CD8-positive, alpha-beta memory T cell (primary cell): ENCODE measurements at regions not wholly inside any gene's neighbourhood (a gene's known extent, or its start where the extent isn't known, plus 50 kb on each side); places are given as distances from the start of the nearest gene placed in this dataset.
"Not testable (repeated sequence)": the region's sequence is repeated elsewhere in the genome, so short reads cannot be mapped to it uniquely, and the experiment has no call there.

Experiments used
- CTCF ChIA-PET: fragments of 350-600 bp; sonication (Branson Sonifier 250); formaldehyde crosslinking; loops from one replicate; lab custom pipeline; 2021; ENCODE audit warnings: antibody characterized with exemption; lab: Charles Lee
- POLR2A ChIA-PET: fragments of 350-600 bp; sonication (Branson Sonifier 250); formaldehyde crosslinking; loops from one replicate; lab custom pipeline; 2021; ENCODE audit warnings: antibody characterized with exemption; lab: Charles Lee
- DNase-seq, 5 donors: peaks; one replicate each; pipeline versions ENCODE4 v3.0.0 to v3.0.0-alpha.2; 2020 to 2022; ENCODE audit warnings: mixed read lengths in 1 of 5
- H3K27ac ChIP-seq: one replicate; pipeline ENCODE4 v1.7.0; 2013; ENCODE audit warnings: low read depth, mild to moderate bottlenecking, low read length, moderate library complexity
- H3K27me3 ChIP-seq: 2 replicates; pipeline ENCODE4 v1.7.0; 2013; ENCODE audit warnings: low read length, mild to moderate bottlenecking; ENCODE audit not compliant: insufficient read depth, poor library complexity, severe bottlenecking
- H3K36me3 ChIP-seq: 2 replicates; pipeline ENCODE4 v1.7.0; 2013; ENCODE audit warnings: mild to moderate bottlenecking, low read length, moderate library complexity; ENCODE audit not compliant: insufficient read depth
- H3K4me1 ChIP-seq: 2 replicates; pipeline ENCODE4 v1.7.0; 2013; ENCODE audit warnings: mild to moderate bottlenecking, low read length, moderate library complexity; ENCODE audit not compliant: insufficient read depth
- H3K4me3 ChIP-seq: 2 replicates; pipeline ENCODE4 v1.7.0; 2013; ENCODE audit warnings: mild to moderate bottlenecking, low read length
- H3K9me3 ChIP-seq: 2 replicates; pipeline ENCODE4 v1.7.0; 2013; ENCODE audit warnings: mild to moderate bottlenecking, low read length
- H3K27ac Mint-ChIP-seq, 8 donors: one replicate each; pipeline ENCODE4 v1.8.0; 2020 to 2021; ENCODE audit warnings: mixed read lengths in 8 of 8, mild to moderate bottlenecking in 6 of 8, inconsistent platforms in 3 of 8, moderate library complexity in 3 of 8
- H3K27me3 Mint-ChIP-seq, 2 donors: one replicate each; pipeline ENCODE4 v1.8.0; 2020 to 2021; ENCODE audit warnings: mixed read lengths in 2 of 2, mild to moderate bottlenecking in 1 of 2, moderate library complexity in 1 of 2
- H3K36me3 Mint-ChIP-seq, 3 donors: one replicate each; pipeline ENCODE4 v1.8.0; 2020 to 2021; ENCODE audit warnings: mixed read lengths in 3 of 3, inconsistent platforms in 1 of 3, mild to moderate bottlenecking in 1 of 3
- H3K4me1 Mint-ChIP-seq, 3 donors: one replicate each; pipeline ENCODE4 v1.8.0; 2020 to 2021; ENCODE audit warnings: mixed read lengths in 3 of 3, inconsistent platforms in 1 of 3, mild to moderate bottlenecking in 1 of 3
- H3K4me3 Mint-ChIP-seq, 7 donors: one replicate each; pipeline ENCODE4 v1.8.0; 2020 to 2021; ENCODE audit warnings: mixed read lengths in 7 of 7, mild to moderate bottlenecking in 6 of 7, moderate library complexity in 4 of 7, inconsistent platforms in 2 of 7
- H3K9me3 Mint-ChIP-seq, 5 donors: one replicate each; pipeline ENCODE4 v1.8.0; 2020 to 2022; ENCODE audit warnings: mixed read lengths in 5 of 5, mild to moderate bottlenecking in 3 of 5, moderate library complexity in 2 of 5, inconsistent platforms in 1 of 5

- Histone ChIP-seq H3K36me3 (no peaks in the 10 kb centered on the region), H3K4me1 (no peaks in the 10 kb centered on the region), H3K4me3 (no peak overlapping the region), H3K27ac (no peak overlapping the region), H3K27me3 (no peaks in the 10 kb centered on the region), H3K9me3 (no peaks in the 10 kb centered on the region)
- H3K4me1 Mint-ChIP-seq, result no peaks in the 10 kb centered on the region
- CTCF ChIA-PET, result no interaction called here
- H3K27ac Mint-ChIP-seq, result no peak overlapping the region
- no peaks in the 10 kb centered on the region for H3K27me3 Mint-ChIP-seq
- no peak for DNase-seq
- peaks cover 0 to 16% (median 3%) of the 10 kb centered on the region in 5 donors for H3K9me3 Mint-ChIP-seq
- H3K36me3 Mint-ChIP-seq, result no peaks in the 10 kb centered on the region
- POLR2A ChIA-PET, result no interaction called here
- no peak overlapping the region for H3K4me3 Mint-ChIP-seq
Observed at GRCh38 chr13:90891329-90891728, 456.2 kb upstream of the MIR17HG start.

DNA sequence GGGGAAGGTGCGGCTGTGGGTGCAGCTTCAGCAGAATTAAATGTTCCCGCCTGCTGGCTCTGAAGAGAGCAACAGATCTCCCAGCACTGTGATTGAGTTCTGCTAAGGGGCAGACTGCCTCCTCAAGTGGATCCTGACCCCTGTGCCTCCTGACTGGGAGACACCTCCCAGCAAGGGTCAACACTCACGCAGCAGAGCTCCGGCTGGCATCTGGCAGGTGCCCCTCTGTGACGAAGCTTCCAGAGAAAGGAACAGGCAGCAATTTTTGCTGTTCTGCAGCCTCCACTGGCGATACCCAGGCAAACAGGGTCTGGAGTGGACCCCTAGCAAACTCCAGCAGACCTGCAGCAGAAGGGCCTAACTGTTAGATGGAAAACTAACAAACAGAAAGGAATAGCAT, 454.3 kb upstream of the MIR17HG start:
- H3K9me3 ChIP-seq, H3K27me3 ChIP-seq, H3K27me3 Mint-ChIP-seq, POLR2A ChIA-PET, H3K36me3 ChIP-seq, H3K4me1 ChIP-seq, H3K4me3 ChIP-seq, H3K4me3 Mint-ChIP-seq, H3K27ac ChIP-seq, H3K4me1 Mint-ChIP-seq, CTCF ChIA-PET, DNase-seq, H3K36me3 Mint-ChIP-seq, H3K27ac Mint-ChIP-seq: not testable (repeated sequence)
- H3K9me3 Mint-ChIP-seq, result peaks cover 0 to 13% (median 6%) of the 10 kb centered on the region in 5 donors

GRCh38 chr13:90896002-90896401, 451.5 kb upstream of the MIR17HG start:
- H3K9me3 ChIP-seq, result no peaks in the 10 kb centered on the region
- no peaks in the 10 kb centered on the region for H3K4me1 ChIP-seq
- no peak overlapping the region for H3K27ac Mint-ChIP-seq
- DNase-seq, result no peak
- ChIA-PET POLR2A (no interaction called here), CTCF (no interaction called here)
- H3K4me3 Mint-ChIP-seq, result no peak overlapping the region
- peaks cover 0 to 17% (median 6%) of the 10 kb centered on the region in 5 donors for H3K9me3 Mint-ChIP-seq
- no peak overlapping the region for H3K4me3 ChIP-seq
- no peaks in the 10 kb centered on the region for H3K27me3 ChIP-seq
- H3K27me3 Mint-ChIP-seq, result peaks cover 0 to 1% of the 10 kb centered on the region in 2 donors
- no peaks in the 10 kb centered on the region for H3K36me3 ChIP-seq
- H3K4me1 Mint-ChIP-seq, result no peaks in the 10 kb centered on the region
- H3K36me3 Mint-ChIP-seq, result no peaks in the 10 kb centered on the region
- no peak overlapping the region for H3K27ac ChIP-seq

GRCh38 chr13:90898811-90899210, 448.7 kb upstream of the MIR17HG start:
- no peak for DNase-seq
- peaks cover 0 to 10% (median 3%) of the 10 kb centered on the region in 5 donors for H3K9me3 Mint-ChIP-seq
- no peaks in the 10 kb centered on the region for H3K36me3 Mint-ChIP-seq
- Histone ChIP-seq H3K9me3 (no peaks in the 10 kb centered on the region), H3K36me3 (no peaks in the 10 kb centered on the region), H3K27ac (no peak overlapping the region), H3K4me3 (no peak overlapping the region), H3K27me3 (no peaks in the 10 kb centered on the region), H3K4me1 (no peaks in the 10 kb centered on the region)
- H3K4me3 Mint-ChIP-seq, result no peak overlapping the region
- ChIA-PET POLR2A (no interaction called here), CTCF (no interaction called here)
- H3K27me3 Mint-ChIP-seq, result peaks cover 0 to 1% of the 10 kb centered on the region in 2 donors
- H3K27ac Mint-ChIP-seq, result no peak overlapping the region
- H3K4me1 Mint-ChIP-seq, result no peaks in the 10 kb centered on the region

DNA sequence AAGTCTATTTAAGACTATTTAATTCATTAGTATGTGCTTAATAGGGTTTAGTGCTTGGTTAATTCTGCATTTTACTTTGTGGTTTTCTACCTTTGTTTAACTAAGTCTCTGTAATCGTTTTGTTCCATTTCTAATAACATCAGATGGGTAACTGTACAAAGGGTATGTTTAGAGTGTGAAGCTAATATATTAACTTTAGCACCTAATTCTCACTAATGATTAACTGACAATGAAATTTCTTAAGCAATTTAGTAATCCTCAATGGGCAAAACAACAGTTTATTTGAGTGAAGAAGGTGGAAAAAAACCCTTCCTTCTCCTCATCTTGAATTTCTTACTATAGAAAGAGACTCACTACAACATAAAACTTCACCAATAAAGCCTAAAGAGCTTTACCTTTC, 448.1 kb upstream of the MIR17HG start:
- H3K27me3 Mint-ChIP-seq, result peaks cover 0 to 1% of the 10 kb centered on the region in 2 donors

GRCh38 chr13:90902255-90902654, 445.2 kb upstream of the MIR17HG start:
- POLR2A ChIA-PET, result no interaction called here
- no peaks in the 10 kb centered on the region for H3K4me1 ChIP-seq
- no peak overlapping the region for H3K27ac Mint-ChIP-seq
- CTCF ChIA-PET, result no interaction called here
- peaks cover 7 to 19% (median 13%) of the 10 kb centered on the region in 5 donors for H3K9me3 Mint-ChIP-seq
- no peak overlapping the region for H3K27ac ChIP-seq
- no peaks in the 10 kb centered on the region for H3K9me3 ChIP-seq
- DNase-seq, result no peak
- H3K4me1 Mint-ChIP-seq, result no peaks in the 10 kb centered on the region
- no peak overlapping the region for H3K4me3 Mint-ChIP-seq
- no peaks in the 10 kb centered on the region for H3K36me3 Mint-ChIP-seq
- H3K36me3 ChIP-seq, result no peaks in the 10 kb centered on the region
- no peak overlapping the region for H3K4me3 ChIP-seq
- peaks cover 0 to 1% of the 10 kb centered on the region in 2 donors for H3K27me3 Mint-ChIP-seq
- H3K27me3 ChIP-seq, result no peaks in the 10 kb centered on the region

More for the DNA sequence above, 448.1 kb upstream of the MIR17HG start:
- Histone ChIP-seq H3K36me3 (no peaks in the 10 kb centered on the region), H3K4me1 (no peaks in the 10 kb centered on the region), H3K27ac (no peak overlapping the region), H3K4me3 (no peak overlapping the region), H3K9me3 (no peaks in the 10 kb centered on the region), H3K27me3 (no peaks in the 10 kb centered on the region)
- no peak overlapping the region for H3K4me3 Mint-ChIP-seq
- no peak overlapping the region for H3K27ac Mint-ChIP-seq
- no peak for DNase-seq
- H3K9me3 Mint-ChIP-seq, result peaks cover 0 to 12% (median 3%) of the 10 kb centered on the region in 5 donors
- H3K4me1 Mint-ChIP-seq, result no peaks in the 10 kb centered on the region
- POLR2A ChIA-PET, result no interaction called here
- H3K36me3 Mint-ChIP-seq, result no peaks in the 10 kb centered on the region
- CTCF ChIA-PET, result no interaction called here

- Histone ChIP-seq H3K4me1 (no peaks in the 10 kb centered on the region), H3K27me3 (no peaks in the 10 kb centered on the region), H3K9me3 (no peaks in the 10 kb centered on the region), H3K36me3 (no peaks in the 10 kb centered on the region), H3K4me3 (no peak overlapping the region), H3K27ac (no peak overlapping the region)
- H3K27me3 Mint-ChIP-seq, result no peaks in the 10 kb centered on the region
- H3K9me3 Mint-ChIP-seq, result peaks cover 9 to 22% (median 15%) of the 10 kb centered on the region in 5 donors
- ChIA-PET POLR2A (no interaction called here), CTCF (no interaction called here)
- no peak overlapping the region for H3K4me3 Mint-ChIP-seq
- H3K27ac Mint-ChIP-seq, result no peak overlapping the region
- no peaks in the 10 kb centered on the region for H3K4me1 Mint-ChIP-seq
- no peaks in the 10 kb centered on the region for H3K36me3 Mint-ChIP-seq
- no peak for DNase-seq
Observed at GRCh38 chr13:90906554-90906953, 440.9 kb upstream of the MIR17HG start.

DNA sequence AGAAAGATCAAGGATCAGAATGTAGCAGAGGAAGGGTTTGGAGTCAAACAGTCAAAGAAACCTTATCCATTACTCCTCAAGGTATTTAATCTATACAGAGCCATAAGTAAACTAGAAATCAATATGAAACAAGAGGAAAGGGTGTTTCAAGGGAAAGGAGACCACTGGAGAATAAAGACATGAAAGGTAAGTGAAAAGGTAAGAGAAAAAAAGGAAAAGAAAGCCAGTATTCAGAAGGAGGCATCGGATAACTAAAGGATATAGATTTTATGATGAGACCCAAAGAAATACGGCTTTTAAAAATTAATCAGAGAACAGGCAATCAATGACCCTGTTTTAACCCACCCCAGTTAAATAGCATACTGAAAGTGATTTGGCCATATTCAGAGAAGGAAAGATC, 438.7 kb upstream of the MIR17HG start:
- no peaks in the 10 kb centered on the region for H3K9me3 ChIP-seq
- CTCF ChIA-PET, result no interaction called here
- Mint-ChIP-seq H3K9me3 (peaks cover 12 to 22% (median 15%) of the 10 kb centered on the region in 5 donors), H3K4me1 (no peaks in the 10 kb centered on the region), H3K36me3 (no peaks in the 10 kb centered on the region), H3K4me3 (no peak overlapping the region), H3K27ac (no peak overlapping the region), H3K27me3 (no peaks in the 10 kb centered on the region)
- H3K27me3 ChIP-seq, result no peaks in the 10 kb centered on the region
- DNase-seq, result no peak
- no peak overlapping the region for H3K4me3 ChIP-seq
- no peak overlapping the region for H3K27ac ChIP-seq
- H3K4me1 ChIP-seq, result no peaks in the 10 kb centered on the region
- POLR2A ChIA-PET, result no interaction called here
- no peaks in the 10 kb centered on the region for H3K36me3 ChIP-seq
